Hepatocyte (in vitro differentiated cells): ENCODE measurements at regions not wholly inside any gene's neighbourhood (a gene's known extent, or its start where the extent isn't known, plus 50 kb on each side); places are given as distances from the start of the nearest gene placed in this dataset.
A peak's percentile ranks its signal among the peaks of the same experiment; 100 is the strongest.

Source experiments
- DNase-seq: peaks from one replicate; pipeline ENCODE4 v3.0.0-alpha.2; 2016; ENCODE audit warnings: low spot score
- H2AFZ ChIP-seq: fragments of 200-600 bp; sonication (generic); 2 replicates; pipeline ENCODE4 v1.6.0; 2016; ENCODE audit warnings: antibody characterized with exemption, mild to moderate bottlenecking
- H3K27ac ChIP-seq: fragments of 200-600 bp; sonication (generic); 2 replicates; pipeline ENCODE4 v1.5.1; 2016; ENCODE audit warnings: mild to moderate bottlenecking
- H3K27me3 ChIP-seq: fragments of 200-600 bp; sonication (generic); 2 replicates; pipeline ENCODE4 v1.6.1; 2016
- H3K36me3 ChIP-seq: fragments of 200-600 bp; sonication (generic); replicated peaks from 2 replicates; pipeline ENCODE4 v1.5.1; 2016; ENCODE audit warnings: low read depth; ENCODE audit not compliant: insufficient read depth
- H3K4me1 ChIP-seq: fragments of 200-600 bp; sonication (generic); 2 replicates; pipeline ENCODE4 v1.5.1; 2016; ENCODE audit warnings: mild to moderate bottlenecking, moderate library complexity; ENCODE audit not compliant: insufficient read depth
- H3K4me2 ChIP-seq: fragments of 200-600 bp; sonication (generic); 2 replicates; pipeline ENCODE4 v1.6.0; 2016
- H3K4me3 ChIP-seq: fragments of 200-600 bp; sonication (generic); 2 replicates; pipeline ENCODE4 v1.5.1; 2016; ENCODE audit warnings: mild to moderate bottlenecking
- H3K79me2 ChIP-seq: fragments of 200-600 bp; sonication (generic); 2 replicates; pipeline ENCODE4 v1.6.0; 2017; ENCODE audit warnings: mild to moderate bottlenecking
- H3K9me2 ChIP-seq: fragments of 200-600 bp; sonication (generic); replicated peaks from 2 replicates; pipeline ENCODE4 v1.6.0; 2017; ENCODE audit warnings: mild to moderate bottlenecking; ENCODE audit not compliant: insufficient read depth
- H3K9me3 ChIP-seq: fragments of 200-600 bp; sonication (generic); 2 replicates; pipeline ENCODE4 v1.5.1; 2016; ENCODE audit warnings: low read depth, mild to moderate bottlenecking
- H4K20me1 ChIP-seq: fragments of 200-600 bp; sonication (generic); 2 replicates; pipeline ENCODE4 v1.6.0; 2016; ENCODE audit warnings: mild to moderate bottlenecking; ENCODE audit not compliant: insufficient read depth, poor library complexity, severe bottlenecking
- CTCF ChIP-seq: fragments of 200-600 bp; sonication (generic); IDR thresholded peaks from 2 replicates; pipeline ENCODE4 v1.5.1; 2016; ENCODE audit warnings: antibody characterized with exemption, mild to moderate bottlenecking; ENCODE audit not compliant: poor library complexity
- EZH2 ChIP-seq: fragments of 200-600 bp; sonication (generic); IDR thresholded peaks from 2 replicates; pipeline ENCODE4 v1.6.1; 2016; ENCODE audit warnings: antibody characterized with exemption, mild to moderate bottlenecking, borderline replicate concordance
- EZH2phosphoT487 ChIP-seq: fragments of 200-600 bp; sonication (generic); IDR thresholded peaks from one replicate; pipeline ENCODE4 v1.6.1; 2018; ENCODE audit warnings: antibody characterized with exemption, mild to moderate bottlenecking, low read depth, moderate library complexity; ENCODE audit not compliant: unreplicated experiment, severe bottlenecking
- WGBS: methylation state at CpG from one replicate; pipeline ENCODE4 v1.1.6; 2016; ENCODE audit warnings: low lambda C conversion rate; ENCODE audit errors: missing lambda C conversion rate; 5-methylcytosine and 5-hydroxymethylcytosine counted together

GRCh38 chr11:115649461-115649860, 145.2 kb upstream of the CADM1 start:
- no peak overlapping the region for H3K4me3 ChIP-seq
- no peaks in the 10 kb centered on the region for H3K9me2 ChIP-seq
- peaks cover 7% of the 10 kb centered on the region for H3K4me1 ChIP-seq
- H3K4me2 ChIP-seq, result no peak overlapping the region
- WGBS, result 66% methylated on average over 5 of the region's 5 CpGs
- peaks cover 15% of the 10 kb centered on the region for H3K27me3 ChIP-seq
- no peaks in the 10 kb centered on the region for H3K79me2 ChIP-seq
- H3K9me3 ChIP-seq, result no peaks in the 10 kb centered on the region
- no peaks in the 10 kb centered on the region for H4K20me1 ChIP-seq
- no peak overlapping the region for H2AFZ ChIP-seq
- no peak overlapping the region for H3K27ac ChIP-seq
- no peak for DNase-seq
- no peaks in the 10 kb centered on the region for H3K36me3 ChIP-seq
- no peak for TF ChIP-seq CTCF

- H3K9me3 ChIP-seq, result no peaks in the 10 kb centered on the region
- no peak overlapping the region for H3K4me2 ChIP-seq
- H3K9me2 ChIP-seq, result no peaks in the 10 kb centered on the region
- peak; percentile 45 for DNase-seq
- no peak overlapping the region for H3K27ac ChIP-seq
- H3K36me3 ChIP-seq, result no peaks in the 10 kb centered on the region
- no peaks in the 10 kb centered on the region for H3K79me2 ChIP-seq
- H3K4me1 ChIP-seq, result no peaks in the 10 kb centered on the region
- peaks cover 30% of the 10 kb centered on the region for H3K27me3 ChIP-seq
- H3K4me3 ChIP-seq, result no peak overlapping the region
- WGBS, result 57% methylated on average over 28 of the region's 28 CpGs
- no peaks in the 10 kb centered on the region for H4K20me1 ChIP-seq
- TF ChIP-seq EZH2 (no peak), EZH2phosphoT487 (no peak), CTCF (no peak)
- no peak overlapping the region for H2AFZ ChIP-seq
Measured at GRCh38 chr11:115645631-115646317, 141.6 kb upstream of the CADM1 start.

DNA sequence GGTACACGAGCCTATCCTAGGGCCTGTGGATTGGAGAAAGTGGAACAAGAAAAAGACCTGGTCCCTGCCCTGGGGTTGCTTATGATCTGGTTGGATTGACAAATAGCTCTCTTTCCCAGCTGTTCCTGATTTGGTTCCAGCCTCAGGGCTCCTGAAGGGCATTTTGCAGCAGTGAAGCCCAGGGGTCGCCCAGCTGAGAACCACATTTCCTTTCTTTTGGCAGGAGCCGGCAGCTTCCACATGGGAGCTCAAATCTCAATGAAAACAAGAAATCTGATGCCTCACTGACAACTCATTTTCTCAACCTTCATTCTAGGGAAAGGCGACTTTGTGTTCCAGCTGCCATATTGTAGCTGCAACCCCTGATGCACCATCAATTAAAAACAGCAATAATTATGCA, 140.6 kb upstream of the CADM1 start:
- TF ChIP-seq EZH2phosphoT487 (no peak), CTCF (no peak), EZH2 (no peak)
- H3K27me3 ChIP-seq, result peaks cover 35% of the 10 kb centered on the region
- WGBS, result 65% methylated on average over 4 of the region's 4 CpGs
- DNase-seq, result no peak
- no peak overlapping the region for H3K4me2 ChIP-seq
- H3K9me2 ChIP-seq, result no peaks in the 10 kb centered on the region
- no peak overlapping the region for H3K27ac ChIP-seq
- H3K36me3 ChIP-seq, result no peaks in the 10 kb centered on the region
- H4K20me1 ChIP-seq, result no peaks in the 10 kb centered on the region
- no peak overlapping the region for H2AFZ ChIP-seq
- no peaks in the 10 kb centered on the region for H3K79me2 ChIP-seq
- H3K4me1 ChIP-seq, result no peaks in the 10 kb centered on the region
- H3K9me3 ChIP-seq, result no peaks in the 10 kb centered on the region
- no peak overlapping the region for H3K4me3 ChIP-seq
